Stimulated activated CD4-positive, alpha-beta T cell treated with anti-CD3 and anti-CD28 coated beads, Interleukin-12 subunit alpha, Interleukin-12 subunit beta, amount 100 ng/mL, for 48 hours (primary cell): ENCODE measurements at regions not wholly inside any gene's neighbourhood (a gene's known extent, or its start where the extent isn't known, plus 50 kb on each side); places are given as distances from the start of the nearest gene placed in this dataset.
"Not testable (repeated sequence)": the region's sequence is repeated elsewhere in the genome, so short reads cannot be mapped to it uniquely, and the experiment has no call there.

ENCODE experiments used
- DNase-seq, 3 donors: peaks; one replicate each; pipeline ENCODE4 v3.0.0-alpha.2; 2020; ENCODE audit warnings: low read depth in 2 of 3, low spot score in 1 of 3

DNA sequence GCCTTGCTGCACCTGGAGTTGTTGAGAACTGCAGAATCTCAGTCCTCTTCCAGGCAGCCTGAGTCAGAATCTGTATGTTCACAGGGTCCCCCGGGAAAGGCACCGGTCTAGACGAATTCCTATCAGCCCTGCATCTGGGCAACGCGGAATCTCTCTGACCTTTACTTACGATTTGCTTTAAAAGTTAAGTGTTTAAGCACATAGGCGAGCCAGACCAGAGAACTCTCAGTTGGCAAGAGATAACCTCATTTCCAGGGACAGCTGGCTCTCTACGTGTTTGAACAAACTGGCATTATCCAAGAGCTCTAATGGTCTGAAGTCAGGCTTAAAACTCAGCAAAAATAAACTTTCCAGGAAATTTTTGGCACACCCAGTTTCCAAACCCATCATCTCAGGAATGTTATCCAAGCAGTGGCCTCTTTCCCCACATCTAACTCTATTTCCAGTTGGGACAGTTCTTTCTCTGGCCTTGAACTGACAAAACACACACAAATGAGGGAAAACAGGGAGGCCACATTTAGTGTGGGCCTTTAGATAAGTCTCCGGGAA is 53.4 kb downstream of the HES1 start:
- DNase-seq: no peak

DNA sequence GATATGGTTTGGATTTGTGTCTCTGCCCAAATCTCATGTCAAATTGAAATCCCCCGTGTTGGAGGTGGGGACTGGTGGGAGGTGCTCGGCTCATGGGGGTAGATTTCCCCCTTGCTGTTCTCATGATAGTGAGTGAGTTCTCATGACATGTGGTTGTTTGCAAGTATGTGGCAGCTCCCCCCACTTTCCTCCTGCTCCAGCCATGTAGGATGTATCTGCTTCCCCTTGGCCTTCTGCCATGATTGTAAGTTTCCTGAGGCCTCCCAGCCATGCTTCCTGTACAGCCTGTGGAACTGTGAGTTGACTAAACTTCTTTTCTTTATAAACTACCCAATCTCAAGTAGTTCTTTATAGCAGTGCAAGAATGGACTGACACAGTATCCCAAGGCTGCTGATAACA is 55.9 kb downstream of the HES1 start:
- DNase-seq: not testable (repeated sequence)

DNA sequence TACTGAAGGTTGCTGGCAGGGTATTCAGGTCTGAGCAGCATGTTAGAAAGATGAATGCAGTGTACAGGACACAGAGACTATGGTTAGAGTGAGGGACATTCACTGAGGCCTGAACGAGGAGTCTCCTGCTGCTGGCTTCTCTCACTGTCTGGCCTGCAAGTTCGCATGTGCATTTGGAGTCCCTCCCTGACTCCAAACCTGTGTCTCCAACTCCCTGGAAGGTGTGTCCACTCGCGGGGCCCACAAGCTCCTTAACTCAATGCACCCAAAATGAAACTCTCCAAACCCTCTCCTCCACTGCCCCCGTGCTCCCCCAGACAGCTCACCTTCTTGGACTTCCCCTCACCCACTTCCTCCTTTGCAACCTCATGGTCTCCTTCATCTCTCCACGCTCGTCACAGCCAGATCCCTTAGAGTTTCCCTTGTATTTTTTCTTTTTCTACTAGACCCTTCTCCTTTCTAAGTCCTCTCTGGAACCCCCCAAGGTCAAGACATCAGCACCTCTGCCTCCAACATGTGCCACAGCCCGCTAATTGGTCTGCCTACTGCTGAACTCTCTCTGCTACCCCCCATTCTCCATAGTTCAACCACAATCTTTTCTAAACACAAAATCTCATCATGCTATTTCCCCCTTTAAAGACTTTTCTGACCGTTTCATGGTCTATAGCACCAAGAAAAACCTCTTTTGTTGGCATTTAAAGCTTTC is 58.3 kb downstream of the HES1 start:
- DNase-seq: no peak

DNA sequence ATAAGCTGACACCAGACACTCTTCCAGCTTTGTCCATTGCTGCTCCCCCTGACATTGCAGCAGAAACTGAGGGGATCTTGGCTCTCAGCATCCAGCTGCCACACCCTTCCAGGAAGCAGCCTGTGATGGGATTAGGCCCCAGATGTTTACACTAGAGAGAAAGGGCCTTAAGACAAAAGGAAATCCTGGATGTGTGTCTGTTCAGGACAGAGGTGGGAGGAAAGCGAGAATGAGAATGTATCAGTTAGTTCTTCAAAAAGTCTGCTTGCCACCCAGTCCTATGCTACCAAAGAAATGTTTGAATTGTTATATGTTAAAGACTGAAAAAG is 58.8 kb downstream of the HES1 start:
- DNase-seq: no peak

DNA sequence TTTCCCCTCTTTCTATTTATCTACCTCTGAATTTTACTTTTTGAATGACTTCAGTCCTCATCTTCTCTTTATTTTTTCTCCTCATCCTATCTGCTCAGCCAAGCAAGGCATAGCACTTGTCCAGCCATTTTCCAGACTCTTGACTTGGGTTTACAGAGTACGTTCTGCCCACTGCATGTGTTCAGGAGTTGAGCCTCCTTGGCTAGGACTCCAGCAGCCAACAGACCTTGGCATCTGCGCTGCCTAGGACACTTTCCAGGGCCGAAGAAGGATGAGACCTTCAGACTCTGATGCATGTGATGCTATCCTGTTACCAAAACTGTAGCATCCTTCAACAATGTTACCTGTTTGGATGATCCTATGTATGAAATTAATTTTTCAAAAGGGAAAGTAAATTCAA is 59.7 kb downstream of the HES1 start:
- DNase-seq: no peak

DNA sequence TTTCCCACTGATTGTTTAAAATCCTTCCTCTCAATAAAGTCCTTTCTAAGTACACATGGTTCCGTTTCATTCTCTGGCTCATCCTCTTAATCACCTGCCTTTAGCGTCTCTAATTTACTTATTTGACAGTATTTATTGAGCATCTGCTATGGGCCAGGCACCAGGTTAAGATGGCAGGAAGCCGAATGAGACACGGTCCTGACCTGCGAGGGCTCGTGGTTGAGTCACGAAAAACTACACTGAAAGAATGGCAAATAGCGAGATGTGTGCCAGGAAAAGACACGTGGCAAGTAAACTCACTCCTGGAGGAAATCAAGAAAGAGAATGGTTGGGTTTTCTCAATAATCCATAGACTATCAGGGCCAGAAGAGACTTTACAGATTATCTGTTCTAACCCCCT is 60.9 kb downstream of the HES1 start:
- no peak for DNase-seq

DNA sequence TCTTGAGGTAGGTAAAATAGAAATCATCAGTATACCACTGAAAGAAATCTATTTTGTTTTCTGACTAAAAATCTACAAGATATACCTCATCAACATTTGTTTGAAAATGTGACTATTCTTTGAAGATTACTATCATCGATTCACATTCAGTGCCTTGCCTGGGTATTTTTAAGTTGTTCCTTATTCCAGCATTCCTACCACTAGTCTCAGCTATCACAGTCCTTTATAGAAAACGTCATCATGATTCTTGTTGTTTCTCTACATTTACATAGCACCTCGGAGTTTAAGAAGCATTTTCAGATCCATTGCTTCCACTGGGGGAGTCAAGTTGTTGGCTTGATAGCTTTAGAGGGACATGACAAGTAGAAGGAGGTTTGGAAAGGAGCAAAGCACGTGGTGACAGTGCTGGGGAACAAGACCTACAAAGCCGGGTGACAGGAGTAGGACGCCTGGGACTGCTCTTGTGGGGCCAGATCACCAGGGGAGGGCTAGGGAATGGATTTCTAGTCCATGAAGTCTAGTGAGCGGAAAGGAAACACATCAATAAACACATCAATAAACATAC is 61.5 kb downstream of the HES1 start:
- DNase-seq: no peak

DNA sequence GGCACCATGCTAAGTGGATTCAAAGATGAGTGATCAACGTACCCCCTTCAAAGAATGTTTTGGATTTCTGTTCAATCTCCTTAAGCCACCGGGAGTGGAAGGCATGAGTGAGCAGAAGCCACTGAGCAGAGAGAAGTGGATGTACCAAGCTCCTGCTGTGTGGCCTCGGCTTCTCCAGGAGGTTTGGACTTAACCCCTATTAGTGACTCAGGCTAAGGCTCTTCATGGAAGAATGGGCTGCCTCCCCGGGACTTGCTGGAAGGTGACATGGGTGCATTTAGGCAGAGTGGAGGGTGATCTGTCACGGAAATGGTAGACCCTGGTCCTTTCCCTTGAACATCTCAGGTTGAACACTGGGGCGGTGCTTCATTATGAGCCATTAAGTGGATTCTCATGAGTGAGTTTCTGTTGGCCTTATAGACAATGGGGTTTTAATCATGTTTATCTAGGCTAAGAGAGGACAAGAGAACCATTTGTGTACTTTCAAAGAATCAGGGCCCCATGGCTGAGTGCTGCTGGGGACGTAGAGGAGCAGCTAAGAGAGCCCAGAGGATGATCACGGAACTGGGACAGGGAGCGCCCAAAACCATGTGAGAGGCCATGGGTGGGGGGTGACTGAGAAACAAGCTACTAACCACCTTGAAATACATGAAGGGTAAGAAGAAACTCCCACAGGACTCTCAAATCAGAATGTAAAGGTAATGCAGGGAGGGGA is 62.2 kb downstream of the HES1 start:
- DNase-seq: no peak

DNA sequence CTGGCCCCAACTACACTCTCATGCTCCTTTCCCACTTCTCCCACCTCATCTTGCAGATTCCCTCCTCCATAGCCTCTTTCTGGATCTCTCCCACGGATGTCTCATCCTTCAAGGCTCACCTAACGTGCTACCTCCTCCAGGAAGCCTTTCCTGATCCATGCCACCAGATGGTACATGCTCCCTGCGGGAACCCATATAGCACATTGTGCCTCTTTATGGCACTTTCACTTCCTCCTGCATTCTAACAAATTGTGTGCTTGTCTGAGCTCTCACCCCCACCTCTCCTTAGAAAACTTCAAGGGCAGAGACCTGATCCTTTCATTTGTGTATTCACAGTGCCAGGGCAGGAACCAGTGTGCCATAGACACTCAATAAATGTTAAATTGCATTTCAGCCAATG is 63.0 kb downstream of the HES1 start:
- no peak for DNase-seq

DNA sequence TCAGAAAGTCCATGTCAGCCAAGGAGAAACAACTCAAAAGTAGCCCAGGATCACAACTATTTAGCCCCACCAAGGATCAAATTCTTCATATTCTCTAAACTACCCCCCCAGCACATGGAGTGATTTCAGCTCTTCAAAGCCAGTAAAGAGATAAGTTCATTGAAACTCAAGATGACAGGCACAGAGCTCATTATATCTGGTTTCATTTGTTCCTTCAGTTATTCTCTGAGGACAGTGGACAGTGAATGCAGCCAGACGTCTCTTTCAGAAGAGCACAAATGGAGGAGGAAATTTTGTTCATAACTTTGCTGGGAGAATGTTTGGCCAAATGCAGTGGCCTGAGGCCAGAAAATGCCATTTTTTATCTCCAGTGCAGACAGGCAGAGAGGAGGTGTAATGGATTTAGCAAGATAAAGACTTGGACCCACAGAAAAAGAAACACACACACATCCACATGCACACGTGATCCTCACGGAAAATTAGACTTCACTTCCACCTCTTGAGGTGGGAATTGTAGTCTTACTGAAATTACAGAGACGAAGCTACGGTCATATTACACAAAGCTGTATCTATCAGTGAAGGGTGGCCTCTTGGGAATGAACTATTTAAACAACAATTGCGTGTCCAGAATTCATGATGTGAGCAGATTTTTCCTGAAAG is 64.6 kb downstream of the HES1 start:
- no peak for DNase-seq

DNA sequence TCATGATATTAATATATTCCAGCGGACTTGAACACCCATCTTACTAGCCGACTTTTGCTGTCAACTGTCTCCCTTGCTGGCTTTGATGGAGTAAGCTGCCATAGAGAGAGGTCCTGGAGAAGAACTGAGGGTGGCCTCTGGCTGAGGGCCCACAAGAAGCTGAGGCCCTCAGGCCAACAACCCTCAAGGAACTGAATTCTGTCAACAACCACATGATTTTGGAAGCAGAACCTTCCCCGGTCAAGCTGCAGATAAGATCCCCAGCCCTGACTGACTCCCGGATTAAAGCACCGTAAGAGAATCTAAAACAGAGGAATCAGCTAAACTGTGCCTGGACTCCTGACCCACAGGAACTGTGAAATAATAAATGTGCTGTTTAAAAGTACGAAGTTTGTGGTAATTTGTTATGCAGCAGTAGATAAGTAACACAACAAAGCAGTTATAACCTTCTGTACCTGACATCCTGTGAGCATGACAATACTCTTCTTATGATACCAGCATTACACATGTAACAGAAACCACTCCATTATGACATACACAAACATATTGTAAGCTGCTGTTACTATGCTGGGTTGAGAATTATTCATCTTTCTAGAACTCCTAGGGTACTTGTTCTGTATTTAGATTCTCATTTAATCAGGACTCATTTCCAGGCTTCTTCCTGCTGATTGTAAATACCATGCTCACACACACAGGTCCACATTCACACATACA is 66.2 kb downstream of the HES1 start:
- no peak for DNase-seq

DNA sequence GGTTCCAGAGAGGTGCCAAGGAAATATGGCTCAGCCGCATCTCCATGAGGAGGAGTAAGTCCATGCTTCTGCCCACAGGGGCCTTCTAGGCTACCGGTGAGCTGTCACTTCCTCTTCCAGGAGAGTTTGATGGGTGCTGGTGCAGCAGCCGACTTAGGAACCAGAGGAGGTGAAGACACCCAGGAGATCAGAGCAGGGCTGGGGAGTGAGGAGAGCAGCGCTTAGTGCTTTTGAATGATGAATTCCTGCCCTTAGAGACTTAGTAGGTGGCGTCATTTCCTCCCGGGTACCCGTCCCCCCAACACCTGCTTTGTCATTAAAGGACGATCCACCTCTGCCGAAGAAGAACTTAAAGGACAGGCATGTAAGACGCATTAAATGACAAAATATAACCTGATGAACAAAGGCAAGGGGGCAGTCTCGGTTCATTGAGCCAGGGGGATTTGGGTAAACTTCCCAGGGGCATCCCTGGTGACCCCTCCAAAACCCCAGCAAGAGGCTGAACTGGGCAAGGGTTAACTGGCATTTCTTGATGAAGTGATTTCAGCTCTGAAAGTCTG is 67.6 kb downstream of the HES1 start:
- peak in 1 of 3 donors; percentile 20 for DNase-seq

DNA sequence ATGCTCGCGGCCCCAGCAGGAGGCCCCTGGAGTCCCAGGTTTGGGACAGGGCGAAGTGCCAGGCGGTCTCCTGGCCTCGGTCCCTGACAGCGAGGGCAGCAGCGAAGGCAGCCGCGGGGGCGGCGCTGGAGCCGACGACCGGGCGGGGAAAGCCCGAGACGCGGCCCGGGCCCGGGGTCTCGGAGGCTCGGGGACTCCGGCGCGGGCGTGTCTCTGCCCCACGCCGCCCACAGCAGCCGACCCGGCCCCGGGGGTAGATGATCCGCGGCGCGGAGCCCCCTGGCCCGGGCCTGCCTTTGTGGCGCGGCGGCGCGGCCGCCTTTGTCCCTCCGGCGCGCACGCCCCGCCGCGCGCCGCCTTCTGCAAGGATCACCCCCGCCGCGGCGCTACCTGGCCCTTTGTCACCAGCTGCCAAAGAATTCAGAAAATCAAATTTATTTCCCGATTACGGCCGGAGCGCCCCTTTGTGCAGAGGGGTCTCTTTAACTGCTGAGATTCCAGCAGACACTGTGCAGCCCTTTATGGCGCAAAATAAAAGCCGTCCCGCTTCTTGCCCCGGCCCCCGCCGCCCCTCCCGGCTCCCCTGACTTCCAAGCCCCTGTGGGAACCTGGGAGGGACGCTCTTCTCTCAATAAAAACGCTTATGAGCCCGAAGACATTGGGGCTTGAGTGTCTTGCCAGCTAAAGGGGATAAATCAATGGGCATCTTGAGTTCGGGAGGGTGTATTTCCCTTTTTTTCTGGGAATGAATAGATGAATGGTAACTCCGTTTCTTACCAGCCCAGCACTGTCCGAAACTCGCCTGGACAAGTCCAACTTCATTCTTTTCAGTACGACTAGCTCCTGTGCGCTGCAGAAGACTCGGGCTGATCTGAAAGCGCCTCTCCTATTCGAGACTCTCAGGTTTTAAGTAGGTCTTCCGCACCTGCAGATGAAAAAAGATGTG is 68.4 kb downstream of the HES1 start:
- DNase-seq: no peak

DNA sequence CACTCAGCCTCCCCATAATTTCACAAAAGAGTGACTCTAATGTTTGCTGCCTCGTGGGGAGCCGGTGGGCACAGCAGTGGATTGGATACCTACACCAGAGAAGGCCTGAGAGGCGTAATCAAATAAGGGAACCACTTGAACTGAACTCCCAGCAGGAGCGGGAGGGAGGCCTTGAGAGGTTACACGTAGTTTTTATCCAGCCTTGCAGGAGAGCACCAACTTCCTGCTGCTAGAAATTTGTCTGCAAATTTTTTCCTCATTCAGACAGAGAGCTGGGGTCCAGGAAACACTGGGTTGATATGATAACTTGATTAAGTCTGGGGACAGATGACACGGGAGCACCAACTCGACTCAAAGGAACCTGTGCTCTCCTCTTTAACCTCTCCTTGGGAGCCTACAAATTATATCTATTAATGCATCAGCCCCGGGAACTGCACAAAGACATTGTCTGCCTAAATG is 69.8 kb downstream of the HES1 start:
- peak in 1 of 3 donors; percentile 33 for DNase-seq

DNA sequence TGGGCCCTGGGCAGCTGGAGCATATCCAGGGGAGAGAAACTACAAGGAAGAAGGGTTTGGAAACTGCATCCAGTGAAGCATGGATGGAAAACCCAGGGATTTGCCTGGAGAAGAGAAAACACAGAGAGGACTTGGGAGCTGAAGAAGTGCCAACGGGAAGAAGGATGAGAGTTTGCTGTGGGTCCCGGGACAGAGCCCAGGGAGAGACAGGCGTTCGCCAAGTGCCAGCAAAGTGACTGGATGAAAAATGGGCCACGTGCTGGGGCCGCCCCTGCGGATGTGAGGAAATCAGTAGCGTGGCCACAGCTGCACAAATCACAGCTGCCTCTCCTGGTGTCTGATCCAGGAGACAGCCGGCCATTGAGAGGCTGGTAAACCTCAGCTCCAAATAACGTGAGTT is 70.4 kb downstream of the HES1 start:
- DNase-seq: no peak

DNA sequence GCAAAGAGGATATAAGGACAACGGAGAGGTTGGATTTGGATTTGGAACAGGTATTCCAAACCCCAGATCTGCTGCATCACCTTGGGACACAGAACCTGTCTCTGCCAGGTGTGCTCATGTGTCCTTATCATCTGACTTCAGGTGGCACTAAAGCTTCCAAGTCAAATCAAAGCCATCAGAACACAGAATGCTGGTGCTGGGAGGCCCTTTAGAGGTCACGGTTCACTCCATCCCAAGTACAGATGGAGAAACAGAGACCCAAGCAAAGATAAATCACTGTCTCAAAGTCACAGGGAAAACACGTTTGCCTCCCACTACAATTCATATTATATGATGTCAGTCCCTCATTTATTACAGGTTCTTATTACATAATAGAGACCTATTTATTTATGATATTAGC is 72.8 kb downstream of the HES1 start:
- DNase-seq: no peak

DNA sequence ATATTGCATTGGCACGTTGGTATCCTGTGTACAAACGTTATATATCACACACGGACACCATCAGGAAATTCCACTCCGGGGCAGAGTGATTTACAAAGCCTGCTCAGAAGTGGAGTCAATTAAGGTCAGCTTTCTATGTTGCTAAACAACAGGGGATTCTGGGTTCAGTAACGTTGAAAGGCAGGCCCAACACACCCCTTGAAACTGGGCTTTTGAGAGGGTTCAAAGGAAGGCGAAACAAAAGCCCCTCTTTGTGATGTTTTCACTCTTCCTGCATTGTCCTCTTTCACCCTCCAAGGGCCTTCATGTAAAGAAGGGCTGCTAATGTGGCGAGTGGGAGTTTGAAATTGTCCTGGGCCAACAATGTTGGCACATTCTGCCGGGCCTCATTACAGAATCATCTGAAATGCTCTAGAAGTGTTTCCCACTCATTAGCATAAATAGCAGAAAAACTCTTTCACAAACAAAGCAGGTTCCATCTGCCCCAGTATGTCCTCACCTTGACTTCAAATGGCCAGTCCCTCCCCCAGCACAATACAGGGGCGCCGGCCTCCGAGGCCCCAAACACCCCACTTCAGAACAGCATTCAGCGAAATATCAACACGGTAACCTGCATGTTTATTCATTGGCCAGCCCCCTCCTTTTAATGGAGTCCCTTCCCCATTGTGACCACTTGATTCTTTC is 76.4 kb downstream of the HES1 start:
- no peak for DNase-seq

DNA sequence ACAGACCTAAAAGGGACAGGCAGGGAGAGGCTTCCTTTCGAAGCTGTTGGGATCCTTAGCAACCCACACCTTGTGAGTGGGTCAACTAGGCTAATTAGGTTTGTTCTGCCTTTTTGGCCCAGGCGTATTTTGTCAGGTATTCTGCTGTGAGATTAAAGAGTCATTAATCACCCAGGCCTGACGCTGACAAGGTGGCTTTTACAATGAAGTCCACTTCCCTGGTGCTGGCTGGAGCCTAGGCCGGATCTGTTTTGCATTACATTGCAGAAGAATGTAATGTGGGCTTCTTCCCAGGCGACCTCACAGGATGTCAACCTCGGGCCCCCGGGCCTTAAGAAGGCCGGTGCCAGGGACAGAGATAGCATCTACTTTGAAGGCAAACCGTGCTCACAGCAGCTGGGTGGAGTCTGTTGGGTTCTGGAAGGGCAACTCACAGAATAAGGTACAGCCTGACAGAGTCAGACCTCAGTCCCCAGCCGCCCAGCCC is 76.9 kb downstream of the HES1 start:
- no peak for DNase-seq

DNA sequence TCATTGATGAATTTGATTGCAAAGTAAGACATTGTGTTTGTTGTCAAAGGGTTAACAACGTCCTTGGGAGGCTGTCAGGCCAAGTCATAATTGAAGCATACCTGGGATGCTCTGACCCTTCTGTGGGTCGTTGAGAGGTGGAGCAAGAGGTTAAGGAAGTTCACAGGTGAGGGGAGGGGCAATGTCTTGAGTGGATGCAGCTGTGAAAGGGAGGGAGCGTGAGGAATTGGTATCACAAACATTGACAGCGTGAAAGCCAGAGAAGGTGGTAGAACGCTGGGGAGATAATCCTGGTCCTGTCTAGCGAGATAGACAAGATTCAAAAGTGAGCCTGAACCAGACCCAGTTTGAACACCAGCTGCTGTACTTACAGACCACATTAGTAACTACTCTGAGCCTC is 79.4 kb downstream of the HES1 start:
- DNase-seq: no peak
